ENCODE measurements at regions not wholly inside any gene's neighbourhood (a gene's known extent, or its start where the extent isn't known, plus 50 kb on each side); places are given as distances from the start of the nearest gene placed in this dataset.

GRCh38 chrX:127621780-127622179 is 430.4 kb downstream of the ACTRT1 start:
- 63 to 76% (median 67%) methylated on average over 5 of the region's 5 CpGs for WGBS, 5 donors
- intact Hi-C loops (cut with DNase I; ENCODE audit: low total_unique reads): no loop called here

GRCh38 chrX:127606590-127606989 is 445.6 kb downstream of the ACTRT1 start:
- H3K9me3 ChIP-seq: no peaks in the 10 kb centered on the region
- no peaks in the 10 kb centered on the region for H3K4me1 ChIP-seq
- H3K27ac ChIP-seq: no peak overlapping the region
- TF ChIP-seq, protein P1, sequence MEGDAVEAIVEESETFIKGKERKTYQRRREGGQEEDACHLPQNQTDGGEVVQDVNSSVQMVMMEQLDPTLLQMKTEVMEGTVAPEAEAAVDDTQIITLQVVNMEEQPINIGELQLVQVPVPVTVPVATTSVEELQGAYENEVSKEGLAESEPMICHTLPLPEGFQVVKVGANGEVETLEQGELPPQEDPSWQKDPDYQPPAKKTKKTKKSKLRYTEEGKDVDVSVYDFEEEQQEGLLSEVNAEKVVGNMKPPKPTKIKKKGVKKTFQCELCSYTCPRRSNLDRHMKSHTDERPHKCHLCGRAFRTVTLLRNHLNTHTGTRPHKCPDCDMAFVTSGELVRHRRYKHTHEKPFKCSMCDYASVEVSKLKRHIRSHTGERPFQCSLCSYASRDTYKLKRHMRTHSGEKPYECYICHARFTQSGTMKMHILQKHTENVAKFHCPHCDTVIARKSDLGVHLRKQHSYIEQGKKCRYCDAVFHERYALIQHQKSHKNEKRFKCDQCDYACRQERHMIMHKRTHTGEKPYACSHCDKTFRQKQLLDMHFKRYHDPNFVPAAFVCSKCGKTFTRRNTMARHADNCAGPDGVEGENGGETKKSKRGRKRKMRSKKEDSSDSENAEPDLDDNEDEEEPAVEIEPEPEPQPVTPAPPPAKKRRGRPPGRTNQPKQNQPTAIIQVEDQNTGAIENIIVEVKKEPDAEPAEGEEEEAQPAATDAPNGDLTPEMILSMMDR (IDR thresholded peaks at IDR 0.05 in 8 of 11, conservative IDR thresholded peaks at IDR 0.05 in 3 of 11): no peak
- TF ChIP-seq POLR2A (IDR thresholded peaks at IDR 0.05) (no peak), POLR2AphosphoS5 (IDR thresholded peaks at IDR 0.05) (no peak)
- H3K27me3 ChIP-seq (replicated peaks in 1 of 7): no peaks in the 10 kb centered on the region
- intact Hi-C loops (cut with DNase I; ENCODE audit: low total_unique reads): no loop called here
- 47 to 88% (median 65%) methylated on average over 1 of the region's 1 CpG for WGBS, 5 donors
- no peak overlapping the region for H3K4me3 ChIP-seq
- no peaks in the 10 kb centered on the region for H3K36me3 ChIP-seq
- DNase-seq: no peak

More at GRCh38 chrX:127621780-127622179, 430.4 kb downstream of the ACTRT1 start:
- no peak for DNase-seq
- TF ChIP-seq POLR2A (IDR thresholded peaks at IDR 0.05) (no peak), POLR2AphosphoS5 (IDR thresholded peaks at IDR 0.05) (no peak)
- TF ChIP-seq, protein P1 (IDR thresholded peaks at IDR 0.05 in 8 of 11, conservative IDR thresholded peaks at IDR 0.05 in 3 of 11): no peak
- Histone ChIP-seq H3K27me3 (replicated peaks in 1 of 7) (no peaks in the 10 kb centered on the region), H3K9me3 (peaks cover 0 to 15% (median 1%) of the 10 kb centered on the region in 8 donors), H3K27ac (no peak overlapping the region), H3K4me1 (no peaks in the 10 kb centered on the region), H3K36me3 (no peaks in the 10 kb centered on the region), H3K4me3 (no peak overlapping the region)

DNA sequence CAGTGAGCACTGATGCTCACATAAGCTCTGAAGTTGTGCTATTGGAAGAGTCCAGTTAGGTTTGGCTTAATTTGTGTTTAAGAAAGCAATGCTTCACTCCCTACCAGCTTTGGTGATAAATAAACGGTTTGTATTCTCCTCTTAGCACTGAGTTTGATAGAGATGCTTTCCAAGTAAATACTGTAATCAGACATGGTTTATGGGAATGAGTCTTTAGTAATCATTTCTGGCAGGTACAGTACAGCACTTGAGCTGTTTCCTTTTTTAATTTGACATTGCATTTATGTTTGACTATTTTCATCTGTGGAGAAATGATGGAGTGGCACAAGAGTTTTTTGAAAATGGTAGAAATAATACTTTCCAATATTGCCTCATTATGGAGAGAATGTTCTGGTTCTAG is 455.3 kb downstream of the ACTRT1 start:
- intact Hi-C loops (cut with DNase I; ENCODE audit: low total_unique reads): no loop called here
- DNase-seq: no peak
- Histone ChIP-seq H3K27me3 (replicated peaks in 1 of 7) (no peaks in the 10 kb centered on the region), H3K36me3 (no peaks in the 10 kb centered on the region), H3K4me1 (no peaks in the 10 kb centered on the region), H3K27ac (no peak overlapping the region), H3K9me3 (peaks cover 0 to 11% (median 0%) of the 10 kb centered on the region in 8 donors), H3K4me3 (no peak overlapping the region)
- TF ChIP-seq, protein P1 (IDR thresholded peaks at IDR 0.05 in 8 of 11, conservative IDR thresholded peaks at IDR 0.05 in 3 of 11): no peak
- TF ChIP-seq POLR2AphosphoS5 (IDR thresholded peaks at IDR 0.05) (no peak), POLR2A (IDR thresholded peaks at IDR 0.05) (no peak)
- 26 to 79% (median 46%) methylated on average over 1 of the region's 1 CpG for WGBS, 5 donors

GRCh38 chrX:127578395-127578794 is 473.8 kb downstream of the ACTRT1 start:
- 87 to 100% (median 95%) methylated on average over 1 of the region's 1 CpG; no CpG with 5 or more reads in 1 of the 5 donors for WGBS, 5 donors
- intact Hi-C loops (cut with DNase I; ENCODE audit: low total_unique reads): no loop called here
- H3K27ac ChIP-seq: no peak overlapping the region
- no peaks in the 10 kb centered on the region for H3K4me1 ChIP-seq
- DNase-seq: no peak
- H3K36me3 ChIP-seq: no peaks in the 10 kb centered on the region
- peaks cover 0 to 38% (median 12%) of the 10 kb centered on the region in 8 donors for H3K9me3 ChIP-seq
- TF ChIP-seq, protein P1 (IDR thresholded peaks at IDR 0.05 in 8 of 11, conservative IDR thresholded peaks at IDR 0.05 in 3 of 11): no peak
- TF ChIP-seq POLR2AphosphoS5 (IDR thresholded peaks at IDR 0.05) (no peak), POLR2A (IDR thresholded peaks at IDR 0.05) (no peak)
- H3K27me3 ChIP-seq (replicated peaks in 1 of 7): no peaks in the 10 kb centered on the region
- H3K4me3 ChIP-seq: no peak overlapping the region
